ENCODE measurements at regions not wholly inside any gene's neighbourhood (a gene's known extent, or its start where the extent isn't known, plus 50 kb on each side); places are given as distances from the start of the nearest gene placed in this dataset.
"Not testable (repeated sequence)": the region's sequence is repeated elsewhere in the genome, so short reads cannot be mapped to it uniquely, and the experiment has no call there.

DNA sequence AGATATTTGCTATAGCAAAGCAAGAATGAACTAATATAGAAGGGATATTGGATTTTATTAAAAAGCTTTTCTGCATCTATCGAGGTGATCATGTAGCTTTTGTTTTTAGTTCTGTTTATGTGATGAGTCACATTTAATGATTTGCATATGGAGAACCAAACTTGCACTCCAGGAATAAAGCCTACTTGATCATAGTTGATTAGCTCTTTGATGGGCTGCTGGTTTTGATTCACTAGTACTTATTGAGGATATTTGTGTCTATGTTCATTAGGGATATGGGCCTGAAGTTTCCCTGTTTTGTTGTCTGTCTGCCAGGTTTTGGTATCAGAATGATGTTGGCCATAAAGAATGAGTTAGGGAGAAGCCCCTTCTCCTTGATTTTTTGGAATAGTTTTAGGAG lies 310.7 kb downstream of the ARPP21 start:
- DNase-seq: no peak

DNA sequence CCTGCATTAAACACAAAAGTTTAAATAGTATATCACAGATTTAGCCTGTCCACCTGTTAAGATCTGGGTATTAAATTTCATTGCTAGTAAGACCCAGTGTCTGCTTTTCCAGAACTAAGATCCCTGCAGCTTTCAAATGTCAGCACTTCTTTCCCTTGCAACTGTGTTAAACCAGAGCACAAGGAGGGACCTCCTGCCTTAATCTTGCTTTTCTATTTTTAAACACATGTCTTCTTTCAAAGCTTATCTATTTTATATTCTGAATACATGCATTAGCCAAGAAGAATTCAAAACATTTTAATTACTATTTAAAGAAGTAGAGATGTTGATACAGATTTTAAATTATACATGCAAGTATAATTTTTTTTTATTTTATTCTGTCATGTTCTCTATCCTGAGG lies 315.1 kb downstream of the ARPP21 start:
- DNase-seq: no peak

DNA sequence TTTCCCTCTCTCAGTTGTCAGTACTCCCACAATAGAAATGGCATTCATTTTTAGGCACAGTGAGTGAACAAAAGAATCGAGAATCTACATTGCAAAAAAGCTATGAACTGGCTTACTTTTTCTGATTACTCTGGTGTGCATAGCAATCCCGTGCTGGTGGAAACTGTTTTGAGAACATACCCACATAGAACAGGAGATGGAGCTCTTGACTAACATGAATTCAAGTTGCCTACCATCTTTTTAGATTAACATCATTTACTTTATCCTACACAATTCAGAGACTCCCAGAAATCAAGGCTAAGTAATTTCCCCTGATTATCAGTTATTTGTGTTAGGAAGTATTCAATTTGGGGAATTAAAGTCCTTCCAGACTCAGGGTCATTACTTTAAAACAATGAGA lies 326.6 kb downstream of the ARPP21 start:
- no peak for DNase-seq

DNA sequence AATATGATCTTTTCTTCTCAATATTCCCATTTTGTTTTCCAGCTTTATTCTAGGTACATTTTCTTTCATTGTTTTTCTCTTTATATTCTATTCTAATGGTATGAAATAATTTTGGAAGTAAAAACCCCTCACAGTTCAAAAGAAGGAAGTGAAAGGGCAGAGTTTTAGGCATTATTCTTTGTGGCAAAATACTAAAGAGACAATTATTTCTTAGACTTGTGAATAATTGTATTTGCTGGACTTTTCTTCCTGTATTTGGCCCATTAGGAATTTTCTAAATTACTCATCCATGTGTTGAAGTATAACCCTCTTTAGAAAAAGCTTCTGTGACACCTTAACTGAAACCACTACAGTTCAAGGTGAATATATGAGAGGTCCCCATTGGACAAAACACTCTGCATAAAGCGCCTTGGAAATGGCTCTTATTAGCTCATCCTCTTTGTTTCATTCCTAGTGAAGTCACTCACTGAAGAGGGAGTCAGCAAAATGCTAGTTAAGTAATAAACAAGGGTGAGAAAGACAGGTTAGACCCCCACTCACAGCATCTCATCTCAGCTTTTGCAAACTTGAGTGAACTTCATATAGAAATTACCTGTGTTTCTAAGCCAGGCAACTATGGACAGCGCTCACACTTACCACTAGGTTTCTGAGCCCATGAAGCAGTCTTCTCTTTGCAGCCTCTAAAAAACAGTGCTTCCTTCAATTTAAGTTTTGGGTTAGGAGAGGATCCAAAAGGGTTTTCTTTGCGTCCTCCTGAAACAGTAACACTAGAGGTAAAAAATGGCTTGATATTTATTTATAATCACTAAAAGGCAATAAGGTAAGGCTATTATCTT lies 327.5 kb downstream of the ARPP21 start:
- DNase-seq: no peak

DNA sequence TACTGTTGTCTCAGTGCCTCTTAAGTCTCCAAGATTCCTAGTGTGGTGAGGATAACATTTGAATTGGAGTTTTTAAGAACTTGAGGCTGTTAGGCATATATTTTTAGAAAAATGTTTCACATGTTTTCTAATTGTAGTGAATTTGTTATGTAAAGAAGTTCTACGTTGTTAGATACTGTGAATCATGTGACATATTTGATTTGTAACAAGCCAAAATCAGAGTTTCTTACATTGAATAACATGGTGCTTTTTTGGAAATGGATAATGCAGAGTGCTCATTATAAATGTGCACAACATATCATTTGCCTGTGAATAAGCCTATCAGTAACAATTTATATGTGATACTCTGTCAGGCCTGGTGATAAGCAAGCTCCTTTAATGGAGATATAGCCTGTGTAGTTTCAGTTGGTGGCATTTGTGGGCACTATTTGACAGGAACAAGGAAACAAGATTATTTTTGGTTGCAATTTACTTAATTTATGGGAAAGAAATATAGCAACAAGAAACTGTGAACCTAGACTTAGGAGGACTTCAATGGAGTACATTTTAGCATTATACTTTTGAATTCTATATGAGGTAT lies 328.8 kb downstream of the ARPP21 start:
- DNase-seq: no peak

DNA sequence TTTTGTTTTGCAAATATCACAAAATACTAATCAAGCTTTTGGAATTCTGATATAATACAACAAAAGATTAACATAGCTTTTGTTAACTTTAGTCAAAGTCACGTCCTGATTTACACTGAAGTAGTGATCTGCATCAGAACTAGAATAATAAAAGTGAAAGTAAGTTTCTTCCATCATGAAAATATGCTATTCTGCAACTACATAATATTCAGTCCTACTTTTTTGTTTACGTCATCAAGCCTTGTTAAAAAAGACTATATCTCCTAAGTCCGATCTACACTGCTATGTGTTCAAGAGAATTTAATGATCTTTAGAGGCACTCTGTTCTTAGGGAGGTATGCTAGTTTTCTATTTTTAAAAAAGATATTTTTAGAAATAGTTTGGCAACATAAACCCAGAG lies 330.1 kb downstream of the ARPP21 start:
- DNase-seq: no peak

DNA sequence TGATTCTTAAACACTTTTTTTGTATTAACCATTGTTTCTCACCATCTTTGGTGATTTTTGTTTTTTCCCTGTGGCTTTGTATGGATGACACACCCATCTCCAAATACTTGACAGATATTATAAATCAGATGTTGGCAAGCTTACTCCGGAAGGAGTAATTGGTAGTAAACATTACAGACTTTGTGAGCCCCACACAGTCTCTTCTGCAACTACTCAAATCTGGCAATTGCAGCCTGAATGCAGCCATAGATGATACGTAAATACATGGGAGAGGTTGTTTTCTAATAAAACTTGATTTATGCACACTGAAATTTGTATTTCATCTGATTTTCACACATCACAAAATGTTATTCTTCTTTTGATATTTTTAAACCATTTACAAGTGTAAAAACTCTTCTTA lies 331.5 kb downstream of the ARPP21 start:
- DNase-seq: no peak

DNA sequence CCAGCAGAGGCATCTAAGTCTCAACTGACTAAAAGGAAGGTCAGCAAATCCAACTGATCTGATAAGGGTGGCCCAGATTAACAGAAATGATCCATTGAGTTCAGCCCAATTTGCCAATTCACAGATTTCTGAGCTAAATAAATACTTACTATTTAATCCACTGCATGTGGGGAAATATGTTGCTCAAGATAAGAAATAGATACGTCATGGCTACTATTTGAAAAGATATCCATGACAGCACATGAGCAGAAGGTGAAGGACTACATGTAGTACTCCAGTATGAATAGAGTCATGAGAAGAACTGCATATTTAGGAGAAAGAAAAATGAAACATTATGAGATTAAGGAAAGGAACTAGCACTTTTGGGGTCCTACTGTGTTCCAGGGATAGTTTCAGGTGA lies 332.4 kb downstream of the ARPP21 start:
- DNase-seq: no peak

DNA sequence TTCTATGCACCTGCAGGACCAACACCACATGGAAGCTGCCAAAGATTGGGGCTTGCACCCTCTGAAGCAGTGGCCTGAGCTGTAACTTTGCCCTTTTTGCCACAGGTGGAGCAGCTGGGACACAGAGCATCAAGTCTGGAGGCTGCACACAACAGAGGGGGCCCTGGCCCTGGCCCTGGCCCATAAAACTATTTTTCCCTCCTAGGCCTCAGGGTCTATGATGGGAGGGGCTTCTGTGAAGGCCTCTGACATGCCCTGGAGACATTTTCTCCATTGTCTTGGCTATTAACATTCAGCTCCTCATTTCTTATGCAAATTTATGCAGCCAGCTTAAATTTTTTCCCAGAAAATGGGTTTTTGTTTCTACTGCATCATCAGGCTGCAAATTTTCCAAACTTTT lies 335.5 kb downstream of the ARPP21 start:
- no peak for DNase-seq

DNA sequence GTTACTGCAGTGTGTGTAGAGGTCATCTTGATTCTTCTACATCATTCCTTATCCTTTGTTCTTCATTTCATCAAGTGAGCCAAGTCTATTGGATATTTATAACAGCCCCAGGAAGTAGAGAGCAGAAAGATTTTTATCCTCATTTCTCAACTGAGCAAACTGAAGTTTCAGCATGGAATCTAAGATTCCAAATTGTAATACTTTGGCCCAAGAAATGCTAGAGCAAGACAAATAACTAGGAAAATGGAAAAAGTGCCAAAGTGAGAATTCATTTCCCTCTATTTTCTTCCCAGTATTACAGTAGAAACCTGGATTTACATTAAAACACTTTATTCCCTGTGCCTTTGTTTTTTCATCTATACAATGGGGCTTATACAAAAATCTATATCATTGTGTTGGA lies 346.8 kb downstream of the ARPP21 start:
- no peak for DNase-seq

DNA sequence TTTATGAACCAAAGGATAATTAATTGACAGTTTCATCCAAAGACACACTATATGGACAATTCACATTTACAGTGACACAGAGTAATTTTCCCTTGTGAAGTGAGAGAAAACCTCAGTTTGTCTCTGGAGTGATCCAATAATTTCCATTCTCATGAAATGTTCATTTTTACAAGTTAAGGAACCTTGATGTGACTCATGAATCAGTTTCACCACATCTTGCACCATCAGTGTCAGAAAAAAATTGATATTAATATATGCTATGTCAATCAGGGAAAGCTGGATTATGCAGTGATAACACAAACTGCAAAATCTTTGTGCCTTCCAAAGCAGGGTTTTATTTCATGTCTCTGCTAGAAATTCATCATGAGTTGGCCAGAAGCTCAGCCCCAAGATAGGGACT lies 348.1 kb downstream of the ARPP21 start:
- DNase-seq: no peak

DNA sequence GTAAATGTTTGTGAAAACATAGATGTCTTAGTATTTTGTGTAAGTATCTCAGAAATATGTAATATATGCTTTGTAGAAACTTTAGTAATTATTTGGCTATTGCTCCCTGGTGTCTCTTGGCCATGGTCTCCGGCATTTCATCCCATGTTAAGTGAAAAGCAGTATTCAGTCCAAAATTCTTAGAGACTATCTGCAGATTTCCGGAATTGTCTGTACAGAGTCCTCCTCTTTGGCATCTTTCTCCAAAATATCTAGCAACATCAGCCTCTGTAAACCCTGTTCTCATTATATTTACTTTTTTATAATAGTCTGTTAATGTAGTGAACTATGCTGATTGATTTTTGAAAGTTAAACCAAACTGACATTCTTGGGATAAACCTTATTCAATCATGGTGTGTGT lies 352.7 kb downstream of the ARPP21 start:
- no peak for DNase-seq

DNA sequence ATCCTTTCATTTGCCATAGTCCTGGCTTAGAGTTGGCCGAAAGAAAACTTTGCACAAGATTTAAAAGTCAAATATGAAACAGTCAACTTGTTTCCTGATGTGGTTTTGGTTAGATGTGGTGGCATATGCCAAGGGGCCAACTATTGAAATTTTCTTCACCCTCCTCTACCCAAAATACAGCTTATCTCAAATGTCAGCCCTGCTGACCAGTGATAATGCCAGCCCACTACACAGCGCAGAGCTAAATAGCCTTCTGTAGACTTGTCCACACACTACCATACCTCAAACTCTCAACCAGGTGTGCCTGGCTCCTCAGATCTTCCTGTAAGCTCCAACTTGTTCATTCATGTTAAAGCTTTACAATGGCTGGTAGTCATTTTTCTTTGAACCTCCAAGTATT lies 368.5 kb upstream of the STAC start:
- DNase-seq: no peak

DNA sequence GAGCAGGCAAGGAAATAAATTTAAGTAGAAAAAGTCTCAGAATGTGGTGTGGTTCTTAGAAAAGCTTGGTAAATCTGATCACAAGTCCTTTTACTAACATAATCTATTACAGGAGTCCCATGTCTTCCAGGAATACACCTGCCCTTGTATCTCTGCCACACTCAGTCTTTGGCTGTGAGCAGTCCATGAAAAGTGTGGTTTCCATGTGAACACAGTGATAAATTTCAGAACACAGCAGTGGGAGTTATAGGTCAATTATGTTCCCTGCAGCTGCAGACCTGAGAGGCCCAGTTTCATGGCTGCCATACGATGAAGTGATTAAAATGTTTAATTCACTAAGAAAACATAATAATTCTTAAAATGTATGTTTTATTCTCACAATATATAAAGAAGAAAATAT lies 366.9 kb upstream of the STAC start:
- no peak for DNase-seq

DNA sequence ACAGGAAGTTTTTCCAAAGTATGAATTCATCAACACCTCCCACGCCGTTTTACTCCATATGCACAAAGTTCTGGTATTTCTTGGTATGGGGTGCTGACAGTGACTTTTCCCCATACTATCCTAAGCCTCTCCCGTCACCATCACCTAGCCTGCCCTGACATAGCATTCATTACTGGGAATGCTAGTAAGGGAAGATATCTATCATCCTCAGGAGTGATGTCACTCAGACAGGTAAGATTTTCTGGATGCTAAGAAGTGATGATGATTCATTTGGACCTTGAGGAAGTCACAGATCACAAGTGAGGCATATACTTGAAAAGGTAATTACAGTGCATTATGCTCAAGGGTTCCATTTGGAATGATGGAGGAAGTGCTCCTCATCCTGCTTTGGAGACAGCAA lies 355.1 kb upstream of the STAC start:
- DNase-seq: no peak

DNA sequence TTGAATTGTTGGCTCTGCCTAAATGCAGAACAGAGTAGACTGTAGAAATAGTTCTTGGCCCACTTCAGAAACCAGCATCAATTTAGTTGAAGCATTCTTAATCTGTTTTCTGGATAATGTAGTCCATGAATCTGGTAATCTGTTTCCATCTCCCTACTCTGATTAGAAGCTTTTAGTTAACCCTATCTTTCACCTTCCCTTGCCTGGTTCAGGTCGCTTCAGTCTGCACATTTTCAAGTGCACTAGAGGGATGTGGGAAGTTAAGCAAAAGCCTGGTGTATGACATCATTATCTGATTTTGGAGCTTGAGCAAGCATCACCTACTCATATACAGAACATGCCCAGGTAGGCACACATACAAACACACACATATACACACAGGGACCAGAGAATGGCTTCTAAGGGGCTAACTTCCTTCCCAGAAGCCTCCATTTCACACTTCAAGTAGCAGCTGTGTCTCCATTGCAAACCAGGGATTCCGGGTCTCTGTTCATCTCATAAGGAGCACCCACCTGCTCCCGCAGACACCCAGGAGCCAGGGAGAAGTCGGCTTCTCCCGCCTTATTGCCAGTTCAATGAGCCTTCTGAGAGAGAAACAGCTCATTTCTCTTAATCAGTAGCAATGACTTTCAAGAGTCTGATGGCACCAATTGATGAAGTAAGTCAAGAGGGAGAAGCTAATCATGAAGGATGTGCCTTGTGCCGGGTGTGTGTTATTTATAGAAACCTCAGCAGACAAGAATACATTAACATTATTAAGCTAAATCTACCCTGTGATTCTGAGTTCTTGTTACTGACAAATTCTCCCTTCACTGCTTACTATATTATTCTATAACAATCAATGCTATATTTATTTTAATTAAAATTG lies 347.9 kb upstream of the STAC start:
- no peak for DNase-seq

DNA sequence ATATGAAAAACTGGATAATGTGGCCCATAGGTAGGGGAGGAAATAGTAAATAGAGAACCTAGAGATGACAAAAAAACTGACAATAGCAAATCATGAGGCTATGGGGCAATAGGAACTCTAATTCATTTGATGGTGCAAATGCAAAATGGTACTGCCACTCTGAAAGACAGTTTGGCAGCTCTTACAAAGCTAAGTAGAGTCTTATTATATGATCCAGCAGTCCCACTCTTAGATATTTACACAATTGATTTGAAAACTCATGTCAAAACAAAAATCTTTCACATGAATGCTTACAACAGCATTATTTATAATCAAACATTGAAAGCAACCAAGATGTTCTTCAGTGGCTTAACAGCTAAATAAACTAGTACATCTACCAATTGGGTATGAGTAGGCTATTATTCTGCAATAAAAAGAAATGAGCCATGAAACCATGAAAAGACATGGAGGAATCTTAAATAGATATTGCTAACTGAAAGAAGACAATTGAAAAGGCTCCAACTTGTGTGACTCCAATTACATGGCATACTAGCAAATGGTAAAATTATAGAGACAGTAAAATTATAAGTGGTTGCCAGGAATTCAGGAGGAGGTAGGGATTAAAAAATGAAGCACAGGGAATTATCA lies 321.8 kb upstream of the STAC start:
- DNase-seq: no peak

DNA sequence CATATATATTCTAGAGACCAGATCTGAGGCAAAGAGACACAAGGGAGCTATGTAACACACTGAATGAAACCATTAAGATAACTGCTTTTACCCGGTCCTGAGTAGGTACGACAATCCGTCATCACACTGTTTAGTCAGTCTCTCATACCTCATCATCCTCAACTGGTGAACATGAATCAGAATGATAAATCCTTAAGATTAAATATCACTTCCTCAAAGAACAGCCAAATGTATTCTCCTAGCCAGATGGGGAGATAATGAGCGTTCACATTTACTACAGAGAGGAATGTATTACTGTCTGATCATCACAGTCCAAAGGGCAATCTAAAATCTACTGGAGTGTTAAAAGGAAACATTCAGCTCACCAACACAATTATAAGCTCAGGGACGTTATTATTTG lies 319.4 kb upstream of the STAC start:
- no peak for DNase-seq

DNA sequence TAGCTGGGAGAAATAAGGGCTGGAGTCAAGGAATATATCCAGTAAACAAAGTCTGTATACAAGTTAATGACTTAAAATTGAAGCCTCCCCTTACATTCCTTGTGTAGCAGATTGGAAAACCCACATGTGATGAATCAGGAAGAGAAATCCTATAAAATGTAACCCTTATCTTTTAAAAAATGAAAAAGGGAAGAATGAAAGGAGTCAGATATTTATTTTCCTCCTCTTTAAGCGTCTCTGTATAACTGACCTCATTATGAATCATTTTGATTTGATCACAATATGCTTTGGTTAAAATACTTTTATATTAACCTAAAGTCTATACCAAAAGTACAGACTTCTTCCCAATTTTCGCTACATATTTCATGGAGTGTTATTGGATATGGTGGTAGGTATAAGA lies 316.3 kb upstream of the STAC start:
- DNase-seq: no peak

DNA sequence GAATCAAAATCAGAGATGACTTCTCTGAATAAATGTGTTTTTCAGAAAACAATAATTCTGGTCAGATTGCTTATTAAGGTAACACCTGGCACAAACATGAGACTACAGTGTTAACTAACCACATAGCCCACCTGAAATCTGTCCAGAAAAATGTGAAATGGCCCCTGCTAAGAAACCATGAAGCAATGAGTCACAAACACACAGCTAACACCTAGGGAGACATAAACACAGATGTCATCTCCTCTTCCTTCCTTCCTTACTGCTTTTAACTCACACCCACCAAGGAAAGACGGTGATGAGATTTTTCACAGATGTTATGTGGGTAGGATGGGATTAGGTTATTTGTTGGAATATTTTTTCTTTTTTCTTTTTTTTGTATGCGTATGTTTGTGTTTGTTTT lies 315.0 kb upstream of the STAC start:
- no peak for DNase-seq

DNA sequence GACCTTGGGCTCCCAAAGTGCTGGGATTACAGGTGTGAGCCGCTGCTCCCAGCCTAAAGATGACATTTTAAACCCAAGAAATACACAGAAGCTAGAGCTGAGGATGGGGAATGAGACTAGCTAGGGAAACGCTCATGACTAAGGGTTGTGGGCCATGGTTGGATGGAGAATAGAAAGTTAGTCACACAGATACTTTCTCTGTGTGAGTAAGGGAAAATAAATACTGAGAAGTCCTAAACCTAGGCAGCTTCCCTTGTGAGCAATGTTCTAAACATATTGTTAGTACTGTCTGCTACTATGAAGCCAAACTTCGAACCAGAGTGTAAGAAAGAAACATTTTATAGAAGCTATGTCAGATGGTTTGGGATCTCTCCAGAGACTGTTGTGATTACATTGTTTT lies 304.8 kb upstream of the STAC start:
- DNase-seq: no peak

DNA sequence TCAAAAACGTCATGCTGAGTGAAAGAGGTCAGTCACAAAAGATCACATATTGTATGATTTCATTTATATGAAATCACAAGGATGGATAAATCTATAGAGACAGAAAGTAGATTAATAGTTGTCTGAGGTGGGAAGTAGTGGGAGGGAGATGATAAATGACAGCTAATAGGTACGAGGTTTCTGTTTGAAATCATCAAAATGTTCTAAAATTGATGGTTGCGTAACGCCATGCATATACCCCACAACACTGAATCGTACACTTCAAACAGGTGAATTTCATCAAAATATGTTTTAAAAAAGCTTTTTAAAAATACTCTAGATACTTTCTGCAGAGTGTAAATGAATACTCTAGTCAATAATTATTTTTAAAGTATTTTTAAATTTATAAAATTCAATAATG lies 303.0 kb upstream of the STAC start:
- DNase-seq: no peak

DNA sequence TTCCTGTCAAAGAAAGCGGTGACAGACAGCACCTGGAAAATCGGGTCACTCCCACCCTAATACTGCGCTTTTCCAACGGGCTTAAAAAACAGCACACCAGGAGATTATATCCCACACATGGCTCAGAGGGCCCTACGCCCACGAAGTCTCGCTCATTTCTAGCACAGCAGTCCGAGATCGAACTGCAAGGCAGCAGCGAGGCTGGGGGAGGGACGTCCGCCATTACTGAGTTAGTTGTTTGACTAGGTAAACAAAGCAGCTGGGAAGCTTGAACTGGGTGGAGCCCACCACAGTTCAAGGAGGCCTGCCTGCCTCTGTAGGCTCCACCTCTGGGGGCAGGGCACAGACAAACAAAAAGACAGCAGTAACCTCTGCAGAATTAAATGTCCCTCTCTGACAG lies 297.3 kb upstream of the STAC start:
- DNase-seq: not testable (repeated sequence)

DNA sequence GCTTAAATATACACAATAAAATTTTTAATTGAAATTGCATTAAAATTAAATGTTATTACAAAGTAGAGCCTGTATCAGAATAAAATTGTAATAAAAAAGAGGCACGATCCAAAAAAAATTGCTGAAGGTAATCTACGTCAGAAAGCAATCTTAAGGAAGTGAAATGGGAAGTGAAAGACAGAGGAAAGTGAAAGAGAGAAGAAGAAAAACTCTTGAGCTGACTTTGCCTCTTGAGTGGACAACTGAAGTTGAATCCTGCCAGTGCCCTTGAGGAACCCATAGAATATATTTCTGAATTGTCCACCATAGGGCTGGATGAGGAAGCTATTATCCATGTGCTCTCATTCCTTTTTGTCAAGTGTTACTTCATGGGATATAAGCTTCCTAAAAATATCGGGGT lies 285.1 kb upstream of the STAC start:
- no peak for DNase-seq

Measured in activated CD4-positive, alpha-beta T cell treated with anti-CD3 and anti-CD28 coated beads, Interleukin-2, amount 50 U/mL, for 1 hour (primary cell).